Astrocyte (in vitro differentiated cells and primary cell): ENCODE measurements at regions not wholly inside any gene's neighbourhood (a gene's known extent, or its start where the extent isn't known, plus 50 kb on each side); places are given as distances from the start of the nearest gene placed in this dataset.

Experiments
- DNase-seq: peaks from one replicate; pipeline ENCODE4 v3.0.0-alpha.2; 2010; ENCODE audit warnings: low read depth
- FAIRE-seq: peaks from 2 replicates; lab custom pipeline; 2011; peaks lifted over from hg19 to GRCh38; lab: Jason Lieb, UNC
- H2AFZ ChIP-seq: 2 replicates; pipeline ENCODE4 v1.6.0; 2012; ENCODE audit warnings: low read depth, low read length, inconsistent platforms
- H3K27ac ChIP-seq: 2 replicates; pipeline ENCODE4 v1.5.1; 2011; ENCODE audit warnings: low read depth, low read length, inconsistent platforms
- H3K27me3 ChIP-seq: 2 replicates; pipeline ENCODE4 v1.6.0; 2011; ENCODE audit warnings: low read length, inconsistent platforms; ENCODE audit not compliant: insufficient read depth
- H3K36me3 ChIP-seq: 2 replicates; pipeline ENCODE4 v1.5.1; 2011; ENCODE audit warnings: low read length, inconsistent platforms; ENCODE audit not compliant: insufficient read depth
- H3K4me1 ChIP-seq: 2 replicates; pipeline ENCODE4 v1.5.1; 2011; ENCODE audit warnings: low read length, inconsistent platforms; ENCODE audit not compliant: insufficient read depth
- H3K4me2 ChIP-seq: 2 replicates; pipeline ENCODE4 v1.6.0; 2012; ENCODE audit warnings: low read length, inconsistent platforms
- H3K4me3 ChIP-seq: 2 replicates; pipeline ENCODE4 v1.5.1; 2011; ENCODE audit warnings: low read depth, mild to moderate bottlenecking, low read length, inconsistent platforms; ENCODE audit not compliant: insufficient read depth
- H3K79me2 ChIP-seq: 2 replicates; pipeline ENCODE4 v1.6.0; 2012; ENCODE audit warnings: mild to moderate bottlenecking, low read length, inconsistent platforms; ENCODE audit not compliant: insufficient read depth
- H3K9ac ChIP-seq: 2 replicates; pipeline ENCODE4 v1.6.0; 2012; ENCODE audit warnings: mild to moderate bottlenecking, low read length, inconsistent platforms
- H3K9me3 ChIP-seq: 2 replicates; pipeline ENCODE4 v1.5.1; 2012; ENCODE audit warnings: low read depth, mild to moderate bottlenecking, low read length, inconsistent platforms; ENCODE audit not compliant: insufficient read depth
- H4K20me1 ChIP-seq: 2 replicates; pipeline ENCODE4 v1.6.0; 2012; ENCODE audit warnings: low read length, inconsistent platforms; ENCODE audit not compliant: insufficient read depth
- H3K27ac Mint-ChIP-seq: one replicate; pipeline ENCODE4 v1.8.0; 2021; ENCODE audit warnings: mild to moderate bottlenecking, mixed read lengths; ENCODE audit not compliant: unreplicated experiment
- H3K27me3 Mint-ChIP-seq: one replicate; pipeline ENCODE4 v1.8.0; 2021; ENCODE audit warnings: low read depth, mixed read lengths; ENCODE audit not compliant: unreplicated experiment
- H3K36me3 Mint-ChIP-seq: one replicate; pipeline ENCODE4 v1.8.0; 2021; ENCODE audit warnings: low read depth, mixed read lengths; ENCODE audit not compliant: unreplicated experiment
- H3K4me1 Mint-ChIP-seq: one replicate; pipeline ENCODE4 v1.8.0; 2021; ENCODE audit warnings: low read depth, mixed read lengths; ENCODE audit not compliant: unreplicated experiment
- H3K4me3 Mint-ChIP-seq: one replicate; pipeline ENCODE4 v1.8.0; 2021; ENCODE audit warnings: mild to moderate bottlenecking, moderate library complexity, mixed read lengths; ENCODE audit not compliant: unreplicated experiment
- H3K9me3 Mint-ChIP-seq: one replicate; pipeline ENCODE4 v1.8.0; 2021; ENCODE audit warnings: mild to moderate bottlenecking, mixed read lengths; ENCODE audit not compliant: unreplicated experiment
- CTCF ChIP-seq: IDR thresholded peaks from 2 replicates; pipeline ENCODE4 v1.5.1; 2011; ENCODE audit warnings: low read depth, mild to moderate bottlenecking, inconsistent platforms, low read length, moderate library complexity; ENCODE audit not compliant: insufficient read depth
- EZH2 ChIP-seq: IDR thresholded peaks from 2 replicates; pipeline ENCODE4 v1.6.1; 2012; ENCODE audit warnings: mild to moderate bottlenecking, low read length, inconsistent platforms; ENCODE audit not compliant: insufficient read depth

DNA sequence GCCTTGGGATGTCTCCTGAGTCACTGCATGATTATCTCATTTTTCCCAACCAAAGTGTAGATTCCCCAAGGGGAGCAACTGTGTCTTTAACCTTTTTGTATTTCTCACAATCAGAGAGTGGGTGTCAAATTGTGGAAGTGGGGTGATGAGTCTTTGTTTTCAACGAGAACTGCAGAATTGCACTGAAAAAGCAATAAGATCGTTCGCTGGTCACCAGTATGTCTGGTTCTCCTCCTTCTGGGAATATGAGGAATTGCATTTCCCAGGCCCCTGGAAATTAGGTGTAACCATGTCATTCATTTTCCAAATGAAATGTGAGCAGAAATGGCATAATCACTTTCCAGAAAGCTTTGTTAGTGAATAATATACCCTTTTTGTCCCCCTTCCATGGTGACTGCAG, 326.9 kb downstream of the GPAM start:
- no peaks in the 10 kb centered on the region for H3K4me1 ChIP-seq
- H3K27ac ChIP-seq: no peak overlapping the region
- no peaks in the 10 kb centered on the region for H3K27me3 ChIP-seq
- TF ChIP-seq EZH2: no peak
- TF ChIP-seq CTCF: peak; percentile 28
- no peak overlapping the region for H3K4me3 ChIP-seq
- no peaks in the 10 kb centered on the region for H3K36me3 ChIP-seq
- Mint-ChIP-seq H3K4me3 (no peak overlapping the region), H3K36me3 (no peaks in the 10 kb centered on the region), H3K27ac (no peak overlapping the region), H3K27me3 (no peaks in the 10 kb centered on the region), H3K9me3 (no peaks in the 10 kb centered on the region), H3K4me1 (peaks cover 4% of the 10 kb centered on the region)
- H3K9ac ChIP-seq: no peak overlapping the region
- H2AFZ ChIP-seq: no peak overlapping the region
- H3K4me2 ChIP-seq: no peak overlapping the region
- FAIRE-seq: no peak
- no peak for DNase-seq
- H4K20me1 ChIP-seq: no peaks in the 10 kb centered on the region
- no peaks in the 10 kb centered on the region for H3K79me2 ChIP-seq
- H3K9me3 ChIP-seq: peaks cover 3% of the 10 kb centered on the region

GRCh38 chr10:111865550-111865949, 318.0 kb downstream of the GPAM start:
- Histone ChIP-seq H3K27ac (no peak overlapping the region), H3K79me2 (no peaks in the 10 kb centered on the region), H3K9ac (no peak overlapping the region), H3K4me1 (no peaks in the 10 kb centered on the region), H4K20me1 (no peaks in the 10 kb centered on the region), H3K27me3 (no peaks in the 10 kb centered on the region), H3K4me3 (no peak overlapping the region), H3K36me3 (no peaks in the 10 kb centered on the region), H3K9me3 (no peaks in the 10 kb centered on the region), H3K4me2 (no peak overlapping the region), H2AFZ (no peak overlapping the region)
- Mint-ChIP-seq H3K4me1 (peaks cover 4% of the 10 kb centered on the region), H3K27me3 (peaks cover 3% of the 10 kb centered on the region), H3K4me3 (no peak overlapping the region), H3K36me3 (no peaks in the 10 kb centered on the region), H3K27ac (no peak overlapping the region), H3K9me3 (peaks cover 4% of the 10 kb centered on the region)
- no peak for TF ChIP-seq CTCF
- no peak for TF ChIP-seq EZH2
- DNase-seq: no peak
- no peak for FAIRE-seq

GRCh38 chr10:111871458-111871857, 312.1 kb downstream of the GPAM start:
- Mint-ChIP-seq H3K36me3 (no peaks in the 10 kb centered on the region), H3K27me3 (peaks cover 2% of the 10 kb centered on the region), H3K4me1 (peaks cover 38% of the 10 kb centered on the region), H3K9me3 (peaks cover 5% of the 10 kb centered on the region), H3K4me3 (no peak overlapping the region), H3K27ac (no peak overlapping the region)
- DNase-seq (no peak), FAIRE-seq (no peak)
- H3K36me3 ChIP-seq: no peaks in the 10 kb centered on the region
- no peaks in the 10 kb centered on the region for H4K20me1 ChIP-seq
- no peaks in the 10 kb centered on the region for H3K79me2 ChIP-seq
- H3K27me3 ChIP-seq: no peaks in the 10 kb centered on the region
- H3K9me3 ChIP-seq: no peaks in the 10 kb centered on the region
- no peak overlapping the region for H2AFZ ChIP-seq
- TF ChIP-seq CTCF (no peak), EZH2 (no peak)
- H3K9ac ChIP-seq: no peak overlapping the region
- H3K27ac ChIP-seq: no peak overlapping the region
- H3K4me3 ChIP-seq: no peak overlapping the region
- H3K4me2 ChIP-seq: no peak overlapping the region
- H3K4me1 ChIP-seq: no peaks in the 10 kb centered on the region
